HEK293T (cell line): ENCODE measurements at regions not wholly inside any gene's neighbourhood (a gene's known extent, or its start where the extent isn't known, plus 50 kb on each side); places are given as distances from the start of the nearest gene placed in this dataset.

ENCODE experiments used
- ARNT ChIP-seq: fragments of 450-650 bp; IDR thresholded peaks from 2 replicates; pipeline ENCODE4 v1.6.1; 2017; ENCODE audit warnings: mild to moderate bottlenecking
- BHLHE40 ChIP-seq: fragments of 450-650 bp; IDR thresholded peaks from 2 replicates; pipeline ENCODE4 v1.6.1; 2016; ENCODE audit warnings: mild to moderate bottlenecking, moderate library complexity, borderline replicate concordance
- ELF4 ChIP-seq: fragments of 450-650 bp; IDR thresholded peaks from 2 replicates; pipeline ENCODE4 v1.6.1; 2017; ENCODE audit warnings: antibody characterized with exemption
- FOXA1 ChIP-seq: fragments of 450-650 bp; IDR thresholded peaks from 2 replicates; pipeline ENCODE4 v1.6.1; 2016; ENCODE audit warnings: mild to moderate bottlenecking
- FOXK2 ChIP-seq: fragments of 450-650 bp; IDR thresholded peaks from 2 replicates; pipeline ENCODE4 v1.6.1; 2016; ENCODE audit warnings: mild to moderate bottlenecking
- FOXM1 ChIP-seq: fragments of 450-650 bp; IDR thresholded peaks from 2 replicates; pipeline ENCODE4 v1.6.1; 2017; ENCODE audit warnings: mild to moderate bottlenecking, borderline replicate concordance
- HDGF ChIP-seq: fragments of 450-650 bp; IDR thresholded peaks from 2 replicates; pipeline ENCODE4 v1.6.1; 2017; ENCODE audit warnings: antibody characterized with exemption, borderline replicate concordance
- L3MBTL2 ChIP-seq: fragments of 450-650 bp; conservative IDR thresholded peaks from 2 replicates; pipeline ENCODE4 v1.6.1; 2016; ENCODE audit warnings: mild to moderate bottlenecking
- LEF1 ChIP-seq: fragments of 450-650 bp; IDR thresholded peaks from 2 replicates; pipeline ENCODE4 v1.6.1; 2017; ENCODE audit warnings: mild to moderate bottlenecking, borderline replicate concordance
- NFRKB ChIP-seq: fragments of 450-650 bp; IDR thresholded peaks from 2 replicates; pipeline ENCODE4 v1.6.1; 2016; ENCODE audit warnings: mild to moderate bottlenecking, moderate library complexity
- SP1 ChIP-seq: fragments of 450-650 bp; IDR thresholded peaks from 2 replicates; pipeline ENCODE4 v1.6.1; 2017
- SUZ12 ChIP-seq: fragments of 450-650 bp; IDR thresholded peaks from 2 replicates; pipeline ENCODE4 v1.6.1; 2016; ENCODE audit warnings: mild to moderate bottlenecking
- TARDBP ChIP-seq: fragments of 450-650 bp; IDR thresholded peaks from 2 replicates; pipeline ENCODE4 v1.6.1; 2016
- TF ChIP-seq, protein P1 (sequence below): fragments of 450-650 bp; IDR thresholded peaks from 2 replicates; pipeline ENCODE4 v1.6.1; 2016

DNA sequence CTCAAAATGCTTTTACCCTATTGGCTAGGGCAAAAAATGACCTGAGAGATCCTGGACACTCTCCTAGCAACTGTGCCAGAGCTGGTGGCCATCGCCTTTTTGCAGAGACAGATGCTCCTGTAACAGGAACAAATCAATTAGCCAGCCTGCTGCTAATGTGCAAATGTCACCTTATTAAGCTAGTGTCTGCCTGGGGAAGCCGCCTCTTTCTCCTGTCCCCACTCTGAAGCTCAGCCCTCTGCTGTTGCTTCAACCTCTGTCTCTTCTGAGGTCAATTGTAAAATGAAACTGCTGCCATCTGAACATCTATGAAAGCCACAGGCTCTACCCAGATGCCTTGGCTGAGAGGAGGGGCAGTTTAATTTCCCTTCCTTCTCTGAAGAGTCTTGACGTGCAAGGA lies 85.5 kb upstream of the CACNA1E start:
- TF ChIP-seq SUZ12 (no peak), HDGF (no peak), ARNT (no peak), BHLHE40 (no peak), SP1 (no peak), FOXK2 (no peak), FOXA1 (no peak), LEF1 (no peak), L3MBTL2 (no peak), ELF4 (no peak), FOXM1 (no peak), TARDBP (no peak), NFRKB (no peak)
- TF ChIP-seq, protein P1, sequence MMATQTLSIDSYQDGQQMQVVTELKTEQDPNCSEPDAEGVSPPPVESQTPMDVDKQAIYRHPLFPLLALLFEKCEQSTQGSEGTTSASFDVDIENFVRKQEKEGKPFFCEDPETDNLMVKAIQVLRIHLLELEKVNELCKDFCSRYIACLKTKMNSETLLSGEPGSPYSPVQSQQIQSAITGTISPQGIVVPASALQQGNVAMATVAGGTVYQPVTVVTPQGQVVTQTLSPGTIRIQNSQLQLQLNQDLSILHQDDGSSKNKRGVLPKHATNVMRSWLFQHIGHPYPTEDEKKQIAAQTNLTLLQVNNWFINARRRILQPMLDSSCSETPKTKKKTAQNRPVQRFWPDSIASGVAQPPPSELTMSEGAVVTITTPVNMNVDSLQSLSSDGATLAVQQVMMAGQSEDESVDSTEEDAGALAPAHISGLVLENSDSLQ = no peak
